ENCODE measurements at regions not wholly inside any gene's neighbourhood (a gene's known extent, or its start where the extent isn't known, plus 50 kb on each side); places are given as distances from the start of the nearest gene placed in this dataset.

GRCh38 chr9:99370376-99370775, 148.3 kb downstream of the SEC61B start:
- H3K4me3 ChIP-seq: no peak overlapping the region
- FAIRE-seq (no peak), DNase-seq (ENCODE audit: extremely low read depth in 1 of 4, low spot score in 3 of 4) (no peak), ATAC-seq (no peak)
- ChIA-PET POLR2A (no interaction called here), CTCF (ENCODE audit: low intra/inter-chr PET ratio) (no interaction called here)
- H3K9me3 ChIP-seq (replicated peaks; ENCODE audit: control insufficient read depth, insufficient read depth, low read depth, low read length): no peaks in the 10 kb centered on the region
- peaks cover 17 to 53% of the 10 kb centered on the region in 2 experiments for H3K27me3 ChIP-seq (ENCODE audit: control insufficient read depth in 2 of 2, insufficient read depth in 2 of 2, low read length in 2 of 2)
- WGBS (ENCODE audit: insufficient coverage, low coverage, missing lambda C conversion rate): 3% methylated on average over 3 of the region's 3 CpGs
- no peak overlapping the region for H3K4me2 ChIP-seq (ENCODE audit: insufficient read depth, low read length)
- no peak overlapping the region for H3K9ac ChIP-seq (ENCODE audit: insufficient read depth in 1 of 2, low read depth in 2 of 2, low read length in 2 of 2)
- peaks cover 7% of the 10 kb centered on the region; the same call in 1 of the 2 replicates for H4K20me1 ChIP-seq (replicated peaks; ENCODE audit: control insufficient read depth, insufficient read depth, low read length)
- in situ Hi-C loops (cut with MboI): no loop called here
- H3K36me3 ChIP-seq (ENCODE audit: control insufficient read depth, insufficient read depth, low read length): no peaks in the 10 kb centered on the region
- TF ChIP-seq SNRNP70 (optimal IDR thresholded peaks at IDR 0.05; ENCODE audit: low read depth, low read length) (no peak), ZKSCAN3 (CRISPR knock-in tag; IDR thresholded peaks at IDR 0.05) (no peak), CBX8 (IDR thresholded peaks at IDR 0.05; ENCODE audit: borderline replicate concordance, extremely low read depth, low read depth, low read length, poor library complexity, severe bottlenecking) (no peak), ZNF3 (CRISPR knock-in tag; IDR thresholded peaks at IDR 0.05) (no peak)
- no peak overlapping the region for H2AFZ ChIP-seq (ENCODE audit: low read depth, low read length)
- peaks cover 3% of the 10 kb centered on the region for H3K9me1 ChIP-seq (ENCODE audit: control insufficient read depth, insufficient read depth, low read length)
- no TSS peak for BruUV-seq (replicated peaks)
- no peak overlapping the region for H3K27ac ChIP-seq (ENCODE audit: extremely low read depth, low read depth, low read length)
- intact Hi-C loops (cut with micrococcal nuclease): no loop called here
- no peaks in the 10 kb centered on the region for H3K4me1 ChIP-seq (replicated peaks in 1 of 2; ENCODE audit: control insufficient read depth in 2 of 2, insufficient read depth in 2 of 2, low read length in 2 of 2)
- H3K79me2 ChIP-seq (ENCODE audit: control insufficient read depth, insufficient read depth, low read length): no peaks in the 10 kb centered on the region

DNA sequence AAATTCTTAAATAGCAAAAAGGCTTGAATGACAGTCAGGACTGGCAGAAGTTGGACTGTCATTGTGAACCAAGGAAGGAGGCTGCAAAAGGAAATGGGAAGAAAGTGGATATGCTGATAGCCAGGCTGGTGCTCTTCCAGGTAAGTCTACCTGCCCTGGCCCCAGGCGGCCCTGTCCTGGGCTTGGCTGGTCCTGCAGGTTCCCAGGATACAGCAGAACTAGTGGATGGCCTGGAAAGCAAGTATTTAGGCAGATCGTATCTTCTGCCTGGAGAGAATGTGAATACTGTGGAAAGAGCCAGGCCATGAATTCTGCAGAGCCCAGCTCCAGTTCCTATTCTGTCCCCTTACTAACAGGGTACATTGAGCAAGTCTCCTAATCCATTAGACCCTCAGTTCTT, 149.3 kb downstream of the SEC61B start:
- WGBS (ENCODE audit: insufficient coverage, low coverage, missing lambda C conversion rate): 0% methylated on average over 2 of the region's 2 CpGs
- intact Hi-C loops (cut with micrococcal nuclease): no loop called here
- TF ChIP-seq ZNF140 (CRISPR knock-in tag; IDR thresholded peaks at IDR 0.05) (no peak), RAD21 (CRISPR knock-in tag; conservative IDR thresholded peaks at IDR 0.05 in 1 of 2, IDR thresholded peaks at IDR 0.05 in 1 of 2) (no peak), PTBP1 (IDR thresholded peaks at IDR 0.05; ENCODE audit: low read depth, low read length) (no peak)
- TF ChIP-seq, protein P1, sequence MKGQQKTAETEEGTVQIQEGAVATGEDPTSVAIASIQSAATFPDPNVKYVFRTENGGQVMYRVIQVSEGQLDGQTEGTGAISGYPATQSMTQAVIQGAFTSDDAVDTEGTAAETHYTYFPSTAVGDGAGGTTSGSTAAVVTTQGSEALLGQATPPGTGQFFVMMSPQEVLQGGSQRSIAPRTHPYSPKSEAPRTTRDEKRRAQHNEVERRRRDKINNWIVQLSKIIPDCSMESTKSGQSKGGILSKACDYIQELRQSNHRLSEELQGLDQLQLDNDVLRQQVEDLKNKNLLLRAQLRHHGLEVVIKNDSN (CRISPR knock-in tag; IDR thresholded peaks at IDR 0.05): no peak
- in situ Hi-C loops (cut with MboI): no loop called here
- H3K9me1 ChIP-seq (ENCODE audit: control insufficient read depth, insufficient read depth, low read length): peaks cover 3% of the 10 kb centered on the region
- no peak overlapping the region for H3K4me2 ChIP-seq (ENCODE audit: insufficient read depth, low read length)
- BruUV-seq (replicated peaks): no TSS peak
- H3K4me1 ChIP-seq (replicated peaks in 1 of 2; ENCODE audit: control insufficient read depth in 2 of 2, insufficient read depth in 2 of 2, low read length in 2 of 2): no peaks in the 10 kb centered on the region
- CTCF ChIA-PET (ENCODE audit: low intra/inter-chr PET ratio): no interaction called here
- peaks cover 17 to 46% of the 10 kb centered on the region in 2 experiments for H3K27me3 ChIP-seq (ENCODE audit: control insufficient read depth in 2 of 2, insufficient read depth in 2 of 2, low read length in 2 of 2)
- no peaks in the 10 kb centered on the region for H3K79me2 ChIP-seq (ENCODE audit: control insufficient read depth, insufficient read depth, low read length)
- H3K9ac ChIP-seq (ENCODE audit: insufficient read depth in 1 of 2, low read depth in 2 of 2, low read length in 2 of 2): no peak overlapping the region
- no peaks in the 10 kb centered on the region for H3K9me3 ChIP-seq (replicated peaks; ENCODE audit: control insufficient read depth, insufficient read depth, low read depth, low read length)
- DNase-seq (ENCODE audit: extremely low read depth in 1 of 4, low spot score in 3 of 4) (no peak), FAIRE-seq (no peak), ATAC-seq (no peak)
- no peak overlapping the region for H3K27ac ChIP-seq (ENCODE audit: extremely low read depth, low read depth, low read length)
- no peak overlapping the region for H2AFZ ChIP-seq (ENCODE audit: low read depth, low read length)
- POLR2A ChIA-PET: interaction anchor here (0.6 kb wide), 1 partner anchor 602 kb away, joined by 3 read pairs; no protein-coding TSS in a partner anchor
- H3K4me3 ChIP-seq: no peak overlapping the region
- no peaks in the 10 kb centered on the region for H3K36me3 ChIP-seq (ENCODE audit: control insufficient read depth, insufficient read depth, low read length)
- H4K20me1 ChIP-seq (replicated peaks; ENCODE audit: control insufficient read depth, insufficient read depth, low read length): peaks cover 7% of the 10 kb centered on the region; the same call in 1 of the 2 replicates
